HG02981 (cell line): ENCODE measurements at regions not wholly inside any gene's neighbourhood (a gene's known extent, or its start where the extent isn't known, plus 50 kb on each side); places are given as distances from the start of the nearest gene placed in this dataset.

Experiments
- ATAC-seq: cut with Tn5 transposase; IDR thresholded peaks from one replicate; pipeline ENCODE4 v1.9.1; 2021; ENCODE audit warnings: mild to moderate bottlenecking, moderate library complexity; ENCODE audit not compliant: unreplicated experiment

DNA sequence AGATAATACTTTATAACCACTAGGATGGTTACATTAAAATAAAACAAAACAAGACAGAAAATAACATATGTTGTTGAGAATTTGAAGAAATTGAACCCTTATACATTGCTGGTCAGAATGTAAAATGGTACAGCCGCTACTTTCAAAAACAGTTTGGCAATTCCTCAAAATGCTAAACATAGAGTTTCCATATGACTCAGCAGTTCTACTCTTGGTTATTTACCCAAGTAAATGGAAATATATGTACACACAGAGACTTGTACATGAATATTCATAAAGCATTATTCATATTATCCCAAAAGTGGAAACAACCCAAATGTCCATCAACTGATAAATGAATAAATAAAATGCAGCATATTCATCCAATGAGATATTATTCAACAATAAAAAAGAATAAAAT is 92.5 kb upstream of the LRATD1 start:
- ATAC-seq: no peak

DNA sequence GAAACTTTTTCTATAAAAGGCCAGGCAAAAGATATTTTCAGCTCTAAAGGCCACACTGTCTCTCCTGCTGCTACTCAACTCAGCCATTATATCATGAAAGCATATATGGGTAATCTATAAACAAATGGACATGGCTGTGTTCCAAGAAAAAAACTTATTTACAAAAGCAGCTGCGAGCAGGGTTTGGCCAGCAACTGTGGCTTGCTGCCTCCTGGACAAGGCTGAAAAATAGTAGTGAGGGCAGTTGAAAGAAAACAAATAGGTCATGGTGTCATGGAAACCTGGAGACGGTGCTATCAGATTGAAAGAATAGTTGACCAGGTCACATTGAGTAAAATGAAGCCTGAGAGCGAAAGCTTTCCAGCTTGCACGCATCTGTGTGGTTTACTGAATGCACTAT is 89.2 kb upstream of the LRATD1 start:
- no peak for ATAC-seq

DNA sequence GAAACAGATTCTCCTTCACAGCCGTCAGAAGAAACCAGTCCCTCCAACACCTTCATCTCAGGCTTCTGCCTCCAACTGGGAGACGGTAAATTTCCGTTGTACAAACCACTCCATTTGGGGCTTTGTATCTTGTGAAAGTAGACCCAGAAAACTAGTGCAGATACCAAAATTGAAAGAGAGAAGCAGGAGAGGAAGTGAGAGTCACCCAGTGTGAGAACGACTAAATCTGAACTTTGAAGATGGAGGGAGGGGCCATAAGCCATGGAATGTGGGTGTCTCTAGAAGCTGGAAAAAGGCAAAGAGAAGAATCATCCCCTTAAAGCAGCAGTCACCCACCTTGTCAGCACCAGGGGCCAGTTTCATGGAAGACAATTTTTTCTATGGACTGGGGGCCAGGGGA is 88.3 kb upstream of the LRATD1 start:
- no peak for ATAC-seq

DNA sequence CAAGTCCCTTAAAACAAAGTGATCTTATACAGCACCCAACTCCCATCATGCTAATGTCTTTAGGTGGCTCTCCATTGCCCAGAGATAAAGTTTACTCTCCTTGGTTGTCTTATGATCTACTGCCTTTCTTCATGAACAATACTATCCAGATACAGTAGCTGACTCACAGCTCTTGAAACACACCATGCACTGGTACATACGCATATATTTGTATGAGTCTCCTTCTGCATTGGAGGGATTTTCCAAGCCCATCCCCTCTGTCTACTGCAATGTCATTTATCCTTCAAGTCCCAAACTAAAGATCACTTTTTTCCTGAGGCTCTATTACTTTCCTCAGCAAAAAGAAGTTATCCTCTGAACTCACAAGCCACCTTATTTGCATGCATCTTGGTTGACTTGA is 84.7 kb upstream of the LRATD1 start:
- no peak for ATAC-seq

DNA sequence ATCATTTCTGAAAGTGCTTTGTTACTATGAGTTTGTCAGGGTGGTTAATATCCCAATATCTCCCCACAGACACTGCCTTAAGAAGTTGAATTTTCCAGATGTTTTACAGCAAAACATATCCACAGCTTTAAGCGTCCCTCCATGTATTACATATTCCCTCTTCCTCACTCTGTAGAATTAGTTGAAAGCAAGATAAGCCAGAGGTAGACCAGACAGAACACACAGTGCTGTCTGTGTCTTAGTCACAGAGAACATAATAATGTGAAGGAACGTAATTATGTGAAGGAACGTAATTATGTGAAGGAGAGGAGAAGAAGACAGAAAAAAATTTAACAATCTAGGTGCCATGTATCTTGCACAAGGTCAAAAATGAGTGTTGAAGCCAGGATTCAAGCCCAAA is 81.9 kb upstream of the LRATD1 start:
- no peak for ATAC-seq

DNA sequence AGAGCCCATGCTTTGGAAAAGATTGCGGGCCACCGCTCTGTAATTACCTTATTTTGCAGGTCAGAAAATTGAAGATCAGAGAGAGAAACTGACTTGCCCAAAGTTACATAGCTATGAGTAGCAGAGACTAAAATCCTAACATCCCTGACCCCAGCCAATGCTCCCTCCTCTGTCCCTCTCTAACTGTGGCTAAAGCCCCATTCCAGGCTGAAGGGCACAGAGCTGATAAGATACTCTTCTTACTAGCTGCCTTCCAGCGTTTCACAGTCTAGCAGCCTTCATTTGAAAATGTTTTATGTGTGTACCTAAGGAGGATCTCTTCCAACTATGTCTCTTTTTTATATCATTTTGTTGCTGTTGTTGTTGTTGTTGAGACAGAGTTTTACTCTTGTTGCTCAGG is 81.4 kb upstream of the LRATD1 start:
- ATAC-seq: no peak

DNA sequence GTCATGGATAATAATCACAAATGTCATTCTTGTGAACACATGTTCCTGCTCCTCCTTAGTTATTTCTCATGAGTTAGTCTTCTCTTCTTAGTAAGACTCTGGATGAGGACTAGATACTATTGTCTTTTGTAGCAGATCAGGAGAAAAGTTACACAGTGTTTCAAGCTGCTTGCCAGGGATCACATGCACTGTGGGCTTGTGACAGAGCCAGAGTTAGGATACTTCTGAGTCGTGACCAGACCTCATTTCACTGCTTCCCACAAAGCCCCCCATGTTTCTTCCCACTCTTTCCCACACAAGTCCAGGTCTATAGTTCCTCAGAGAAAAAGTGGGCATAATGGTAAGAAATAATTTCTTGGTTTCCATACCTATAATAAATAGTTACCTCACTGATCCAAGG is 80.2 kb upstream of the LRATD1 start:
- ATAC-seq: no peak

DNA sequence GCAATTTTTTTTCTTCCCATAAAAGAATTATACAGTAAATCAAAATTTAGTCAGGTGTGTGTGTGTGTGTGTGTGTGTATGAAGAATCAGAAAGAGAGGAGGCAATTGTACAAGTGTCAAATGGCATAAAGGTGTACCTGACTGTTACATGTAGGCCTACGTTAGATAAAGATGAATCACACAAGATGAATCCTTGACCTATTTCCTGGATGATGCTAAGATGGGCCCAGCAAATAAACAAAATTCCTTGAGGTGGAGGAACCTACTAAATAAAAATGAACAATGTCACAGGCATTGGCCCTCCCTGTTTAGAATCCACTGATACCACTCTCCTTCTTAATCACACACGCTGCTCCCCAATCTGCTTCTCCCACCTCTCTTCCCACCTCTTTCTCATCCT is 79.7 kb upstream of the LRATD1 start:
- ATAC-seq: no peak

DNA sequence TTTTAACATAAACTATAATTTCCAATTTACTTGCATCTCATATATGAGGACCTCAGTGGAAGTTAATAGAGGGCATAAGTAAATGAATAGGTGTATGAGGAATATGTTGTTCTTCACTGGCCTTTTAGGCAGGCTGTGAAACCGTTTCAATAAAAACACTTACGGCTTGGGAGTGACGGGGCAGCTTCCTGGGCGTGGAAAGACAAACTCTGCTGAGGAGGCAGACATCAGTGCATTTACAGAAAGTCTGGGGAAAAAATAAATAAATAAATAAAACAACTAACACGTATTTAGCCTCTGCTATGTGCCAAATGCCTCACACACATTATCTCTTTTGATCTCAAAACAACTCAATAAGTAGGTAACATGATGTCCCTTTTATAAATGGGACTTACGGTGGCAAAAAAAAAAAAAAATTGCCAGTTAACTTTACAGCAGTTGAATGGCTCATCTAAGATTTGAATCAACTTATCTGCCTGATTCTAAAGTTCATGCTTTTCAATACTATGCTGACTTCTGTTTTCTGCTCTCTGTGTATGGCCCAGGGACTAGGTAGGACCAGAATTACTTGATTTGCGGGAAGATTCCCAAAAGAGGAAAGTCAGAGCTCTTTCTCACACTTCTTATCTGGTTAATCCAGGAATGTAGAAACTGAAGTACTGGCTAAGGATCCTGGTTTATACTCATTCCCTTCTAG is 77.5 kb upstream of the LRATD1 start:
- no peak for ATAC-seq

DNA sequence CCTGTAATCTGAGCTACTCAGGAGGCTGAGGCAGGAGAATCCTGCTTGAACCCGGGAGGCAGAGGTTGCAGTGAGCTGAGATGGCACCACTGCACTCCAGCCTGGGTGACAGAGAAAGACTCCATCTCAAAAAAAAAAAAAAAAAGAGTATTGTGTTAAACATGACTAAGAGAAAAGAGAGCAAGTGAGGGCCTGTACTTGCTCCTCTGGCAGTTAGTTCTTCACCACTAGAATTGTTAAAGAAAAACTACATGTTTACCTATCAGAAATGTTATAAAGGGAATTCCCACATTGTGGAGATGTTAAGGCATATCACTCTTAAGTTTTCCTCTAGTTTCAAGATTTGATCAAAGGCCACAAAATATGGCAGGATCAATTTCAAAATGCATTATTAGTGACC is 75.4 kb upstream of the LRATD1 start:
- ATAC-seq: no peak

DNA sequence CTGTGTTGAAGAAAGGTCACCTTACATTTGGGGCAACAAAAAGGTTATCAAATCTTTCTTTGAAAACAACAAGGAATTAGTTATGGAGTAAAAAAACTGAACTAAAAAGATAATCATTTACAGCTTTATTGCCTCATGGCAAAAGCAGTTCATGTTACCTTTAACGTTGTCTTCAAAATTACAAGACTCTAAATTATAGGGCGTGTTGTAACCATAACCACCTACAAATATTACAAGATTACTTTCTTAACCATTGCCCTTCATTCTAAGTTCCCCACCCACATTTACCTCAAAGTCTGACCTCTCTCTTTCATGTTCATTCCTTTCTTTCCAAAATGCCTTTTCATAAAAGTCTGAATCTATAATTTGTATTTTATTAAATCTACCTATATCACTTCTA is 74.6 kb upstream of the LRATD1 start:
- no peak for ATAC-seq

DNA sequence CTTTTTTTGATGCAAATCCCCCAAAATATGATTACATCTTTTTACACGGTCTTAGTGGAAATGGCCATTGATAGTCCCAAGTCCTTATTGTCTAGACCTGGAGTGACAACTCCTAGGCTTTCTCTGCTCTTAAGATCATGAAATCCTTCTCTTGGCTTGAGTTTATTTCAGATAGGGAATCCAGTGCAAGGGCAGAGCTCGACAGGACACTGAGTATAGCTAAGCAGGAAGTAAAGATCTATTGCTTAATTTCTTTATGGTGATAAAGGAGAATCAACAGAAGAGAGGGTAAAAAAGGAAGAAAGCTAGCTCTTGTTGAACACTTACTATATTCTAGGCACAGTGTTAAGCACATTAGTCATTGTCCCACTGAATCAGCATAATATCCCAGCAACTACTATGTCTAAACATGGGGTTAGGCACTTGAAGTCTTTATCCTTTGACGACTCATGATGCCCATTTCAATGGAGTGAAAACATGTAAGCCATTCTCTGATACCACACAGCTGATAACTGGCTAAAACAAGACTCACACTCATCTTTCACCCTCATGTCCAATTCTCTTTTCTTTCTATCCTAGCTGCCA is 74.1 kb upstream of the LRATD1 start:
- no peak for ATAC-seq

DNA sequence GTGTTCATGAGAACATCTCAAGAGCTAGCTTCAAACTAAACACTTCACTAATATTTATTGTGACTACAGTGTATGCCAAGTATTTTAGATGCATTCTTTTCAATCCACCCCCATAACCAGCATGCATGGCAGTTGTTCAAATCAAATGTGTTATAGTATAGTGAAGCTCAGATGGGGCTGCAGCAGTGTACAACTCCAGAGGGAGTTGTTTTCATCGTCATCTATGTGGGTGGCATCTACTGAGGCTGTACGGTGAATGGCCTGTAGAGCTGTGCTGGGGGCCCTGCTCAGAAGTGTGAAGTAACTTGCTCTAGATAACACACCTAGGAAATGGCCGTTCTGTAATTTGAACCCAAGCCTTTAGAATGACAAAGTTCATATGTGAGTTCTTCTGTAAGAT is 71.8 kb upstream of the LRATD1 start:
- no peak for ATAC-seq

DNA sequence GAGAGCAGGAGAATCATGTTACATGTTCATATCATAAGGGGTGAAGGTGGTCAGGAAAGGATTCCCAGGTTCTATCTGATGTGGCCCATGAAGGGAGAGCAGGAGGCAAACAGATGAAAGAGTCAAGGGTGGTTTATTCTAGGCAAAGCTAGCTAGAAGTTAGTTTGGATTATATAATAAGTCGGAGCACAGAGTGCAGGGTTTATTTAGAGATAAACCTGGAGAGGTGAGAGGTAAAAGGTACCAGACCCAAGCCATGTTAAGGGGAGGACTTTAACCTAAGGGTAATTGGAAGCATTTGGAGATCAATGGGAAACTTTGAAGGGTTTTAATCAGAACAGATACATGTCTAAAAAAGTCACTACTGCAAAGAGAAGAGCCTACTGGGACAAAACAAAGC is 69.2 kb upstream of the LRATD1 start:
- no peak for ATAC-seq

DNA sequence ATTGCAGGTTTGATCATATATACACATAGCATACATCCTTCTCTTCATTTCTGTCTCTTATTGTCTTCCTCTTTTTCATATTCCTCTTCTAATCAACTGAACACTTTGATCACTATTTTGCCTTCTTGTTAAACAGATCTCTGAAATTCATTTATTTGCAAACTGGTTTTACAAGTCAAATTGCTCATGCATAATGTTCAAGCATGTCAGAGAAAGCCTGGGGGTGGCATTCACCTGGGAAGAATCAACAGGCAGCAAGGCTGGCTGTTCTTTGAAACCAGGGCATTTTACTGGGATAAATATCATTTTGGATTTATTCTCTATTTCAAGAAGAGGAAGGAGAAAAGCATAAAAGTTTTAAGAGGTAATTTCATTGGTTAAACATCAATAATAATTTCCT is 66.9 kb upstream of the LRATD1 start:
- ATAC-seq: no peak

DNA sequence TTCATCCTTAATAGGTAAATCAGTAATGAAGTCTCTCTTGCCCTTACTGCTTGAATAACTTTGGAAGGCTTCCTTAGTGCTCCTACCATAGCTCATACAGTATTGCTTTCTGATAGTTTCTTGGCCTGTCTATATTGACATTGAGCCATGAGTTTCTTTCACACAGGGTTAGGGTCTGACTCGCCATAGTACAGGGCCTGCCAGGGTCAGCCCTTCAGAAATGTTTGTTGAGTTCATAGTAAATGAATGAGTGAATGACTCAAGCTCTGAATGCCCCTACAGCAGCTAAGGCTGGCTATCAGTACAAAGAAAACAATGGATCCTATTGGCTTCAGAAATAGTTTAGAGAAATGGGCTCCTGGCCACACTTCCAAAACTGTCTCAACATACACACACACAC is 65.0 kb upstream of the LRATD1 start:
- ATAC-seq: no peak

DNA sequence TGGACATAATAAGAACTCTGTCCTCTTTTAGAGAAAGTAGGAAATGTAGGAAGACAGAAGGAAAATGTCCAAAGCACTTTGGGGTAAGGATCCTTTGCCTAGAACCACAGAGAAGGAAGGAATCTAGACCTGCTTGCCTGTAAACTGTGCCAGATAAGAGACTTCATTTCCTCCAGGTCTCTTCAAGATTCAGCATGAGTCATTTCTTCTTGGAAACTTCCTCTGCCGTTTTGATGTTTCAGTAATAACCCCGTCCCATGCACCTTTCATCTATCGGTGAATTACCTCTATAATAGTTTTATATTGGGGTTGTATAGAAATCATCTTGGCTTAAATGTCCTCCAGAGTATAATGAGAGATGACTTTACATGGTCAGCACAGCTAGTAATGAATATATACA is 63.2 kb upstream of the LRATD1 start:
- no peak for ATAC-seq

DNA sequence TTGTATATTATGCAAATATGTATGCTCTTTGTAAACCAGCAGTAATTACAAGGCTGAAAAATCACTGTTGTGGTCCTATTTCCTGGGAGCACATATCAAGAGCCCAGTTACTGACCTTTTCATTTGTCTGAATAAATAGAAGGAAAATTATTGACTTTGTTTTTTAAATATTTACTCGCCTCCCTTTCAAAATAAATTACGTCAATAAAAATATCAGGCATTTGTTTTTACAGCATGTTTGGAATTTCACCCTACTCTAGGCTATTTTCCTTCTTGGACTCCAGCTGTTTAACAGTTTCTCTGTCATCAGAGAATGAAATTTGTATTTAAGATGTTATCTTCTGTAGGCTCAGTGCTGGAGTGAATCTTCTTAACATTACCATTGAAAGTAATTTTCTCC is 59.9 kb upstream of the LRATD1 start:
- no peak for ATAC-seq

DNA sequence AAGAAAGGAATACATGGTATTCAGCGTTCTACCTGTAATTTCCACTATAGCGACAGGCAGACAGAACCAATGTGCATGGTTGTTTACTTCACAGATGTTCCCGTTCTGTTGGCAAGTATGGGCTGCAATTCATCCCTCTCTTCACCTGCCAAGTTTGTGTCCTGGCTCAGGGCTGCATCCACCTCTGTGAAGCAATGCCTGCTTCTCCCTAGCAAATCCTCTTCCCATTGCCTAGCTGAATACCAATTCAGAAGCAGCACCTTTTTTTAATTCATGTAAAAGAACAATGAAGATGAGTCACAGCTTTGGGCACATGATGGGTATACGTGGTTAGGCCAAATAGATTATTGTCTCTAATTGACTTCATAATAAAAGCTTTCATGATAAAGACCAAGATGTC is 54.7 kb upstream of the LRATD1 start:
- no peak for ATAC-seq
